Lower leg skin (tissue), 3 donors: ENCODE measurements at regions not wholly inside any gene's neighbourhood (a gene's known extent, or its start where the extent isn't known, plus 50 kb on each side); places are given as distances from the start of the nearest gene placed in this dataset.

Source experiments
- CTCF ChIP-seq, 3 donors: fragments of 450-650 bp; IDR thresholded peaks; one replicate each; pipeline ENCODE4 v1.5.1; 2016; ENCODE audit warnings: antibody characterized with exemption in 3 of 3, mild to moderate bottlenecking in 3 of 3, moderate library complexity in 2 of 3
- POLR2A ChIP-seq, 2 donors: fragments of 450-650 bp; IDR thresholded peaks; one replicate each; pipeline ENCODE4 v1.6.1; 2016 to 2017; ENCODE audit warnings: antibody characterized with exemption in 2 of 2, mild to moderate bottlenecking in 1 of 2, moderate library complexity in 1 of 2

DNA sequence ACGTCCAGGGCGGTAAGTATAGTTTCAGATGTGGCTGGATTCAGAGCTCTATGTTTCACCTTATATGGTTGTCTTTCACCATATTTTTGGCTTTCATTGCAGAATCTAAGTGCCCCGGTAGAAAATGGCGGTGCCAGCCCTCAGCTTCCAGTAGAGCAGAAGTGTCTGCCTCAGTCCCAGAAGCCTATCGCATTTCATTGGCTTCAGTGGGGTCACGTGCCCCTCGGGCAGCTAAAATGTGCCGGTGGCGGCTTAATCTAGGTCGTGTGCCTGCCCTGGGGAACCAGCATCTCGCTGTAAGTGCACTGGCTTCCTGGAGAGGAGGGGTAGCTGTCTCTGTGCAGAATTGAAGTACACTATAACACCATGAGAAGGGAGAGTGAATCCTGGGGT, 107.4 kb upstream of the MAGI3 start:
- TF ChIP-seq POLR2A (IDR thresholded peaks at IDR 0.05): no peak
- no peak for TF ChIP-seq CTCF (IDR thresholded peaks at IDR 0.05)
